Activated CD4-positive, alpha-beta T cell treated with anti-CD3 and anti-CD28 coated beads, Interleukin-2, Interleukin-4, amounts not matched to agents 100 ng/mL and 50 ng/mL, durations not matched to agents 16 hours and 8 hours (primary cell): ENCODE measurements at regions not wholly inside any gene's neighbourhood (a gene's known extent, or its start where the extent isn't known, plus 50 kb on each side); places are given as distances from the start of the nearest gene placed in this dataset.
"Not testable (repeated sequence)": the region's sequence is repeated elsewhere in the genome, so short reads cannot be mapped to it uniquely, and the experiment has no call there.

Experiments used
- DNase-seq: peaks from one replicate; pipeline ENCODE4 v3.0.0-alpha.2; 2020; ENCODE audit warnings: low spot score

DNA sequence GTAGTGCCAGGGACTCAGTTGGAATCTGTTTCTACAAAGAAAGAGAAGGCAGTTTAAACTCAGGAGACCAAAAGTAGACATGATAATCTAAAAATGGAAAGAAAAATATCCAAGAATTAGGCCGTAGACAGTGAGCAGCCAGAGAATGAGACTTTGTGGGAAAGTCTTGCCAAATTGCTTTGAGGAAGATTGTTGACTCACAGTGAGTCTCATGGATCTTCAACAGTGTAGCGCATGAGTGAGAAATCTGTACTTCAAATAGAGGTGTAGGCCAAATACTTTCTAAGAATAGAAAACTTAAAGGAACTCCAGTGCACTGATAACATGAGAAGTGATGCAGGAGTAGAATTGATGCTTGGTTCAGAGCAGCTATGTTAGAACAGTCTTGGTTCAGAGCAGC is 284.5 kb downstream of the HTR1B start:
- no peak for DNase-seq

DNA sequence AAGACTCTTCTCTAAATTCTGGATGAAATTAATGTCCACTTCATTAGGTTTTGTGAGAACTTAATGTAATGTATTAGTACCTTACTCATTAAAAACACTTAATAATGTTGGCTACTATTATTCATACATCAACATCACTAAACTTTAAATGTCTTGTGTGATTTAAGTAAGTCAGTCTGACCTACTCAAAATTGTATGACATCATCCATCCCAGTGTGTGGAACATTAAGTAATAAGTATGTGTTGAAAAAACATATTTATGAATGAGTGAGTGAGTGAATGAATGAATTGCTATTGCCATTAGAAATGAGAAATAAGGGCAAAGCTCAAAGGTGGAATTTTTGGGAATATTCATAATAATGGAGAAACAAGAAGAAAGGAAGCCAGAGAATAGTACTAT is 285.8 kb downstream of the HTR1B start:
- no peak for DNase-seq

DNA sequence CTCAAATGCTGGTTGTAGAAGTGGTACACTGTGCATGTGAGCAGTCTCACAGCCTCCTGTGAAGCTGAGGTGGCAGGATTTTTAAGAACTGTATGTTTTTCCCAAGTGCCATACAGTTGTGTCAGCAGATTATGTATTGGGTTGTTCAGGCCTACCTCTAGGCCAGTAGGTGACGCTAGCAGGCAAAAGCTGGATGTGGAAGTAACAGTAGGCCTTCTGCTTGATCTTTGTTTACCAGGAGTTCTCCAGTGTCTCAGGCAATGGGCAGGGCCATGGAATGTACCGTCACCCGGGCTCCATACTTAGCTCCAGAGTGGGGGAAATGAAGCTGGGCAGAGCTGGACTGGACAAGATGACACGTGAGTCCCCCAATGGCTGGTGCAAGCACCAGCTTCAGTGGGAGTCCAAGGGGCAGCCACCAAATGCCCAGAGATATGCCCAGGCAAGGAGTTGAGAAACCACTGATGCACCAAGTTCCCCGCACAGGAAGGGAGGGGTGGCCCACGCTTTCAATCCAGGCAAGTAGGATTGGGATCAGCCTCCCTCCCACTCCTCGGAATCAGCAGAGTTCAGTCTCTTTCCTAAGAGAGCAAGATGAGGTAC is 289.7 kb downstream of the HTR1B start:
- no peak for DNase-seq

DNA sequence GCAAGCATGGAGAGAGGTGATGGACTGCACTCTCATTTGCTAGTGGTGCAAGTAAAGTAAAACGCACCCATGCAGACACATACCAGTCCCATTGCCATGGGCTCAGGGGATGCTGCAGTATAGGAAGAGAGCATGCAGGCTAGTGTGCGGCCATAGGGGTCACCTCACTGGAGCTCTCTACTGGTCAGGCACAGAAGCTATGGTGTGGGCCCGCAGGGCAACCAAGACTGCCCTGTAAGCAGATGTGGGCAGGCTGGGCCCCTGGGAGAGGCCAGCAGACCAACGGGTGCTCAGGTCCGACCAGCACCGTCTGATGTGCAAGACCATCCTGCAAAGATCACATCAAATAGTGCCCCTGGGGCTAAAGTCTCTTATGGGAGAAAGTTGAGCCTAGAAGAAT is 290.7 kb downstream of the HTR1B start:
- no peak for DNase-seq

DNA sequence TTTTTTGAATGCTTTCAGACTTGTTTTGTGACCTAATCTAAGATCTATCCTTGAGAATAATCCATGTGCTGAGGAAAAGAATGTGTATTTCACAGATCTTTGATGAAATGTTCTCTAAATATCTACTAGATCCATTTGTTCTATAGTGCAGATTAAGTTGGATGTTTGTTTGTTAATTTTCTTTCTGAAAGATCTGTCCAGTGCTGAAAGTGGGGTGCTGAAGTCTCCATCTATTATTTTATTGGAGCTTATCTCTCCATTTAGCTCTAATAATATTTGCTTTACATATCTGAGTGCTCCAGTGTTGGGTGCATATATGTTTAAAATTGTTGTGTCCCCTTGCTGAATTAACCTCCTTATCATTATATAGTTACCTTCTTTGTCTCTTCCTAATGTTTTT is 303.6 kb downstream of the HTR1B start:
- DNase-seq = no peak

DNA sequence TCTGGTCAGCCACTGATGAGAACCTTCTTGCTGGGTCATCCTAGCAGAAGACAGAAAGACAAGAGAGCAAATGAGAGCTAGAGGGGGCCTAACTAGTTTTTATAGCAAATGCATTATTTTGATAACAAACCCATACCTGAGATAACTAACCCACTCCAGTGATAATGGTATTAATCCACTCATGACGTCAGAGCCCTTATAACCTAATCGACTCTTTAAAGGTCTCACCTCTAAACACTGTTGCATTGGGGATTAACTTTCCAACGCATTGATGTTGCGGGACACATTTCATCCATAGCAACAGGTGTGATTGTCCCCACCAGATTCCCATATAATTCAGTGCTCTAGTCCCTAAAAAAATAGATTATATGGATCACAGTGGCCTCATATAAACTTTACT is 312.1 kb downstream of the HTR1B start:
- DNase-seq = no peak

DNA sequence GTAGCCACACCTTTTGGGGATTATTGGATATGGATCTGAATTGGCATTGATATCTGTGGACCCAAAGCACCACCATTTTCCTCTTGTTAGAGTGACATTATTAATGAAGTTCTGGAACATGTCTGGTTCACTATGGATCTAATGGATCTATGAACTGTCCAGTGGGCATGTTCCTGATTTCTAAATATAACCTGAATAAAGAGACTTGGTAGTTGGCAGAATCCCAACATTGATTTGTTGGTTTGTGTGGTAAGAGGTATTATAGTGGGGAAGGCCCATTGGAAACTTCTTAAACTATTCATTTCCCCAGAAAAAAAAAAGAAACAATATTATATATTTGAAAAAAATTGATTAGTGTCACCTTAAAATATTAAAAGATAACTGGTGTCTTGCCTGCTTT is 312.6 kb downstream of the HTR1B start:
- DNase-seq = no peak

DNA sequence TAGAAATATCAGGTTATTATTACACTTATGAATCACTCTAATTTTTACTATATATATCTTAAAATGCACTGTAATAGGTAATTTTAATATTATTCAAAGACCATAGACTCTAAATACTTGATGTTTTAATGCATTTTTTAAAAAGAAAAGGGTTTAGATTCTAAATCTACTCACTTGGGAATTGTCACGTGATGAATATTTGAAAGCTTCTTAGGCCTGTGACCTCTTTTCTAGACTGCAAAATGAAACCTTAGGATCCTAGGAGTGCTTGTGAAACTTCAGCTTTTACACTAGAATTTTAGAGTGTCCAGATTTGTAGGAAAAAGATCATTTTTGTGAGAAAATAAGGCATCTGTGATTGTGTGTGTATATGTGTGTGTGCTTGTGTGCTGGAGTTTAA is 318.0 kb downstream of the HTR1B start:
- no peak for DNase-seq

DNA sequence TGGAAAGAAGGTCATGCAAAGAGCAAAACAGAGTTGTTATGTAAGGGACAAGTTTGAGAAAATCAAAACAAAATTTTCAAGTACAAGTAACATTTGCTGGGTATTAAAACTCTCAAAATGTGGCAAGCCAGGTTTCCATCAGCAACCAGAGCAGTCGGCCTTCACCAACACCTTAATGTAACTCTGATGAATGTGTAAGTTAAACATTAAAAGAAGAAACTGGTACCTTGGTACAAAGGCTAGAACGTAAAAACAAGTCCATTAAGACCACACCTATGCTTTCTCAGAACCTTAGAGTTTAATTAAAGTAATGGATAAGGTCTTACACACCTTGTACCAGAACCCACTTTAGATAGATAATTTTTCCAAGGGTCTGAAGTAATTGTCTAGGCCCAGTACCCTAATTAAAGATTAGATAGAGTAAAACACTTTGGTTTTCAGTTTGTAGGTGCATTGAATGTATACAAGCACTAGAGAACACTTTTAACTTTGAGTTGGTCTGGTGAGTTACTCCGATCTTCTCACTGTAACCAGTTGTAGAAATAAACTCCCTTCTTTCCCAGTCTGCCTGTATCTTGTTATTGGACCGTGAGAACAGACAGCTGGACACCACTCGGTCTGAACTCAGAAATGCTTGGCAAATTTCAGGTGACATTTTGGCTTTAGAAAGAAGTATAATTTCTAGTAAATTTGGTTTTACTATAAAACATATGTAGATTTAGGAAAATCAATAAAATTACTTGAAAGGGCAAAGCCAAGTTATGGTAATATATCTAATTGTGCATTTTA is 319.4 kb downstream of the HTR1B start:
- DNase-seq = no peak

DNA sequence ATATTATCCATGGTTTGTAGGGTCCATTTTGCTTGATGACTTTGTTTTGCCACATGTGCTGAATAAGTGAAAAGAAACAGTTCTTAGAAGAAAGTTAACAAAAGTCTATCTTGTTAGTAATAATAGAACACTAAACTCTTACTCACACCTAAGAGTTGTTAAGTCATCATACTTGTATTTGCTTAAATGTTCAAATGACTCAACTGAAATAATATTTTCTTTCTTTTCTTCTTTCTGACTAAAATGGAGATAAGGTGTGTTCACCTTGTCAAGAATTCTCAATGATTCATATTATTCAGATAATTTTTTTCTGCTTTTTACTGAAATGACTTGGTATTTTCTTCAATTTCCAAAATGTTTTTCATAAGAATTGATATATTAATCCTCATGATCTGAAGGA is 327.2 kb downstream of the HTR1B start:
- DNase-seq = no peak

DNA sequence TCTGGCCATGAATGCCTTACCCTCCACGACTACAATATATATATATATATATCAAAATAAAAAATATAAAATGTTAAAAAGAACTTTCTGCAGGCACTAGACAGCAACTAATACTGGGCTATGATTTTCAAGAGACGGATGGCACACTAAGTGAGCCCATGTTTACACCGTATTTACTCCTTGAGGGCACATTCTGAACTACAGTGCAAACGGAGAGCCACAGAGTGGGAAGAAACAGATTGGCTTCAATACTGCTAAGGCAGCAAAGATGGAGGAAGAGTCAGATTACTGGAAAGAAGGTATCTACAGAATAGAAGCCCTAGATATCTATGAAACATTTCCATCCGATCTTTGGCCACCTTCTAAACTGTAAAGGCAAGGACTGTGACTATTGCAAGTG is 330.3 kb downstream of the HTR1B start:
- no peak for DNase-seq

DNA sequence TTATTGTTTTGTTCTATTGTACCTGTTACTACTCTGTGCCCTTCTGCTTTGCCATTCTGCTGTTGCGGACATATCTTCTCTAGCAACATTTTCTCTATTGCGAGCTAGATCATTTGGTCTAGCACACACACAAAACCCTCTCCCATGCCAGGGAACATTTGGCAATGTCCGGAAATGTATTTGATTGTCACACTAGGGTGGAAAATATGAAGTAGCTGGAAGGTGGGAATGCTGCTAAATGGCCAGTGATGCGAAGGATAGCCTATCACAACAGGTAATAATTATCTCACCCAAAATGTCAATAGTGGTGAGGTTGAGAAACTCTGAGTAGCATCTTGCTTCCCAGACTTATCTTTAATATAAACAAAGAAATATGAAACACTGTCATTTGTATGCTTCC is 331.9 kb downstream of the HTR1B start:
- no peak for DNase-seq

DNA sequence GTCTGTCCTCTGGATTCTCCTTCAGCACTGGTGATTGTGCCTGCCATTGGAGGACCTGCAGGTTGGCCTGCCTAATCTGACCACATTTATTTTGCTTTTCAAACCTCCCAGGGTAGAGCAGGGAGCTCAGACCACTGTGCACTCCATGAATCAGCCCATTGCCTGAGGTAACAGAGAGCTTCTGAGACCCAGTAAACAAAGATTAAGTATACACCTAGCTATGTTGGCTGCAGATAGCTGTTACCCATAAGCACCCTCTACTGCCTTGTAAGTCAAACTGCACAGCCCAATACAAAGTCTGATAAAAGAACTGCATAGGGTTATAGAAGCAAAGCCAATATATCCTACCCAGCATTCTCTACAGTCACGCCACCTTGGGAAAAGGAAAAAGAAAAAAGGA is 338.7 kb downstream of the HTR1B start:
- DNase-seq = no peak

DNA sequence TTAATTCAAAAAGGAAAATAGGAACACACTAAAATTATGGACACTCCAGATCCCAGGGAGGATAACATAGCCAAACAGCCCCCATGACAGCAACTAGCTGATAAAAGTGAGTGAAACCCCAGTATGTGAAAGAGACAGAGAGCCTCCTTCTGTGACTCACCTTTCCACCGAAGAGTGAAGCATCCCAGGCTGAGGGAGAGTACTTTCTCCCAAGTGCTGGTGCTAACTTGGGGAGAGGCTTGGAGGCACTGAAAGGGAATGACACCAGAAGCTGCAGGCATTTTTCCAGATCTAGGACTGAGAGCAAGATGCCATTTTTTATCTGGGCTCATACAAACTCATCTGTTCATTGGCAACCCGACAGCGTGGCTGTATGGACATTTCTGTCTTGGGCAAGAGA is 339.8 kb downstream of the HTR1B start:
- DNase-seq = no peak

DNA sequence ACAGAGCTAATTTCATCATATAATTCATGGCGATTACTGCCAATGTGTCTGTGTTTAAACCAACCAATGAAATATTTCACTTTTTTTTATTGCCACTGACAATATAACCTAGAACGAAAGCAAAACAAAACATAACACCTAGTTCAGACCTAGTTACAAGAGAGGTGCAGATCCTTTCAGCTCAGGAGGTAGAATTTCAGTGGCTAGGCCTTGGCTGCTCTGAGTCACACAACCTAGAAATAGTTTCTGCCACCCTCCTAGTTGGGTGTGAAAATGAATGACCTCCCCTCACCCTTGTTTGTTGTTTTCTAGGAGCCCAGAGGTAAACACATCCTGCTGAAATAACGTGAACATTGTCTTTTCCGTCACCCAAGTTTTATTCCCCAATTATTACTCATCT is 356.3 kb downstream of the HTR1B start:
- DNase-seq = no peak

DNA sequence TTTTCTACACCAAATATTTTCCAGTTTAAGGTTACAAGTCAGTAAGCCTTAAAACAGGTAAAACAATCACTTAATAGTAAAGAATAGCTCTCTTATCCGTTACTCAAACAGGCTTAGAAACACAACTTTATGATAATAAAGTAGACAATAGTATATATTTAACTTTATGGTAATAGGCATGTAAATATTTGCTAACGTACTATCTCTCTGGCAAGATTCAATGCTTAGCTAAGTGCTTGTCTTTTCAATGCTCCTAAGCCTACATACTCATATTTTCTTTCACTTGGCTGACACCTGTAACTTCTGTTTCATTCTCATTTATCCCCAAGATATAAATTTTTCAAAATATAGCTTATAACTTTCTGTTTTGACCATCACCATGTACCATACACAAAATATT is 358.2 kb downstream of the HTR1B start:
- DNase-seq = no peak

DNA sequence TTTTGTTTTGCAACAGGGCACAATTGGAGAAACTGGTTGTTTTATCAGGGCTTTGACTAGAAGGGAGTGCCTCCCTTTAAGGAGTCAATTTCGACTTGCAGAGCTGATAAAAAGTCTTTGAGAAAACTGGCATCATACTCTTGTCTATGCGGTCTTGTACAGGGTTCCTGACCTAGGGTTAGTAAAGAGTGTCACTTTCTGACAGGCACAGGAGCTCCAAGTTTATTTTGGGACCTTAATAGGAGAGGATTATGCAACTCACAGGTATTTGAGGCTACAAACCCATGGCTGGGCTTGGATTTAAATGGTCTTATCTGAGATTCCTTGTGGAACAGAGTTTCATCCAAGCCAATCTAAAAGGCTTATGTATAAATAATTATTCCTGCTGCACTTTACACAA is 365.4 kb downstream of the HTR1B start:
- no peak for DNase-seq

DNA sequence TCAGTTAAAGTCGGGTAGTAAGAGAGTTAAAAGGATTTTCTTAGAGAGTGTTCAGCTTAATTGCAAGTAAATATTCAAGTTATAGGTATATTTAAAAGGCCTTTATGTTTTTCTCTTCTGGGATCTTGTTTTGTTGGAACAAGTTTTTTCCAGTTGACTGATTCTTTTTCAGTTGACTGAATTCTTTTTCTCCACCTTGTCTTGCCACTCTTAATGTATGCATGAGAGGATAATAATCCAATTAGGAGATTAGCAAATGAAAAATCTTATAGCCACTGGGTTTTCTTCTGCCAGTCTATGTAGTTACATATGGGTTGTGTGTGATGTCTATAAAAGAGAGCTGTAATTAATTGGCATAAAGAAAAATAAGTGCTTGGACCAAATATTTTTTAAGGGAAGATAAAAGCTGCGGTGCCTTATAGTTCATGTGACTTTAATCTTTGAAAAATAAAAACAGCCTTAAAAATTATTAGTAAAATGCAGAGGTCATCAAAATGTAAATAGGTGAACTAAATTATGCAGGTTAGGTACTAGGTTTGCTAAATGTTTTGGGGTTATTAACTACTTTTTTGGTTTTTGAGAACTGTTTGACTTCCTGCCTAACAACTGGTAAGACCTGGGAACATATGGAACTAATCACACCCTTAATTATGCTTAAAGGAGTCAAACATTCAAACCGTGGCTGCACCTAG is 367.2 kb downstream of the HTR1B start:
- DNase-seq = no peak

DNA sequence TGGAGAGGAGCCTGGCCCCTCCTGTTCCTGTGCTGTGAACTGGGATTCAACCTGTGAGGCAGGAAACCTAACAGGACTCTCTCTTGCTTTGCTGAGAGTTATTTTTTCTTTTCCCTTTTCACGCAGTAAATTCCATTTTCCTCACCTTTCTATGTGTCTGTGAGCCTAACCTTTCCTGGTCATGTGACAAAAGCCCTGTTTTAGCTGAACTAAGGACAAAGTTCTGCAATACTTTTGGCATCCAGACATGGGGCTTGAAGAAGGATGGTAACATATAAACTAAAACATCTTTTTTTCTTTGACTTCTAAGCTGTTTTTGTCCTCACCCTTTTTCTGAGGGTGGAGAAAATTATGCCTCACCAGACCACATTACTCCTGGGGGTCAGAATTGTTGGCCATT is 368.5 kb downstream of the HTR1B start:
- no peak for DNase-seq

DNA sequence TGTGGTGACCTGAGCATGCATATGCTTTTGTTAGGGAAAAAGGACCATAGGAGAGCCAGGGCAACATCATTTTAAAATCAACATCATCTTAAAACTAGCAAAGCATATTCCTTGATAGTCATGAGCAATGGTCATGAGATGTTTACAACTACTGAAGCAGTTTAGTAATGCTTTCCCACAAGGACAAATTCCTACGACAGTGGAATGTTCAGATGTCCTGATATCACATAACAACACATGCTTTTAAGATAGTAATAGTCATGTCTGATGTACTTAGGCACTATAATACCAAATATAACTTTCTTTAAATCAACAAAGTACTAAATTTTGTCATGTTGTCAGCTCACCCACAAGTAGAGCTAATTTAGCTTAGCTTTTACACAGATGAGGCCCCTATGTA is 370.3 kb downstream of the HTR1B start:
- no peak for DNase-seq

DNA sequence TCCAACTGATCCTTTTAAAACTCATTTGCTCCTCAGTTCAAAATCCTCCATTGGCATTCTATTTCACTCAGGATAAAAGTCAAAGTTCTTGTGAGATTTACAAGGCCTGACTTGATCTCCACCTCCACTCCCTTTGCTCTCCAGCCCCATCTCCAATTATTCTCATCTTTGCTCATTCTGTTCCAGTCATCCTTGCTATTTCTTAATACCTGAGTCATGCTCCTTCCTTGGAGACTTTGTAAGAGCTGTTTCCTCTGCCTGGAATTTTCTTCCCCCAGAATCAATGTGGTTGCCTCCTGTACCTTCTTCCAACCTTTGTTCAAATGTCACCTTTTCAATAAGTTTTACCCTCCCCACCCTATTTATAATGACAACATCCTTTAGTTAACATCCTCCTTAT is 373.5 kb downstream of the HTR1B start:
- no peak for DNase-seq

DNA sequence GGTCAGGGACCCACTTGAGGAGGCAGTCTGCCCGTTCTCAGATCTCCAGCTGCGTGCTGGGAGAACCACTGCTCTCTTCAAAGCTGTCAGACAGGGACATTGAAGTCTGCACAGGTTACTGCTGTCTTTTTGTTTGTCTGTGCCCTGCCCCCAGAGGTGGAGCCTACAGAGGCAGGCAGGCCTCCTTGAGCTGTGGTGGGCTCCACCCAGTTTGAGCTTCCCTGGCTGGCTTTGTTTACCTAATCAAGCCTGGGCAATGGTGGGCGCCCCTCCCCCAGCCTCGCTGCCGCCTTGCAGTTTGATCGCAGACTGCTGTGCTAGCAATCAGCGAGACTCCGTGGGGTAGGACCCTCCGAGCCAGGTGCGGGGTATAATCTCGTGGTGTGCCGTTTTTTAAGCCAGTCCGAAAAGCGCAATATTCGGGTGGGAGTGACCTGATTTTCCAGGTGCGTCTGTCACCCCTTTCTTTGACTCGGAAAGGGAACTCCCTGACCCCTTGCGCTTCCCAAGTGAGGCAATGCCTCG is 375.4 kb downstream of the HTR1B start:
- DNase-seq = not testable (repeated sequence)

DNA sequence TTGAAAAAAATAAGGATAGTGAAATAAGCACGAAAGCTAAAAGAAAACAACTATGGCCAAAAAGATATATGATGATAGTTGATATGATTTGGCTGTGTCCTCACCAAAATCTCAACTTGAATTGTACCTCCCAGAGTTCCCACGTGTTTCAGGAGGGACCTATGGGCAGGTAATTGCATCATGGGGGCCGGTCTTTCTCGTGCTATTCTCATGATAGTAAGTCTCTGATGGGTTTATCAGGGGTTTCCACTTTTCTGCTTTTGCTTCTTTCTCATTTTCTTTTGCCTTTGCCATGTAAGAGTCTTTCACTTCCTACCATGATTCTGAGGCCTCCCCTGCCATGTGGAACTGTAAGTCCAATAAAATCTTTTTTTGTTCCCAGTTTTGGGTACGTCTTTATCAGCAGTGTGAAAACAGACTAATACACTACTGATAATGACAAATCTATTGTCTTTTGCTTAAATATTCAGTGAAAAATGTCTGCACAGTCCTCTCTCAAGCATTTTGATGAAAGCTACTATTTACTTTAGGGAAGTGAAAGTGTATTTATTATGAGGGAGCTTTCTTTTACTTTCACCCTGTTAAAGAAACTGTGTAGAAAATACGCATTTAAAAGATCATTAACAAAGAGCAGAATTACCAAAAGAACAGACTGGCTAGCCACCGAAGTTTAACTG is 389.1 kb downstream of the HTR1B start:
- DNase-seq = no peak
